ENCODE measurements at regions not wholly inside any gene's neighbourhood (a gene's known extent, or its start where the extent isn't known, plus 50 kb on each side); places are given as distances from the start of the nearest gene placed in this dataset.

GRCh38 chr7:68518060-68518459, 1080.2 kb upstream of the AUTS2 start:
- no peak for DNase-seq

- DNase-seq: no peak
These were observed 1074.1 kb upstream of the AUTS2 start for GRCh38 chr7:68524126-68524525.

- DNase-seq: no peak
These were observed 1069.1 kb upstream of the AUTS2 start for GRCh38 chr7:68529221-68529620.

- DNase-seq: no peak
These were observed 1063.0 kb upstream of the AUTS2 start for GRCh38 chr7:68535266-68535665.

GRCh38 chr7:68537051-68537773, 1061.1 kb upstream of the AUTS2 start:
- no peak for DNase-seq

- no peak for DNase-seq
These were observed 1060.6 kb upstream of the AUTS2 start for GRCh38 chr7:68537774-68538071.

- DNase-seq: no peak
These were observed 1055.4 kb upstream of the AUTS2 start for GRCh38 chr7:68542831-68543230.

GRCh38 chr7:68544851-68545250, 1053.4 kb upstream of the AUTS2 start:
- DNase-seq: no peak

GRCh38 chr7:68547181-68547580, 1051.1 kb upstream of the AUTS2 start:
- DNase-seq: no peak

GRCh38 chr7:68547799-68548198, 1050.5 kb upstream of the AUTS2 start:
- DNase-seq: no peak

GRCh38 chr7:68550027-68550426, 1048.2 kb upstream of the AUTS2 start:
- no peak for DNase-seq

- DNase-seq: no peak
These were observed 1047.6 kb upstream of the AUTS2 start for GRCh38 chr7:68550635-68551034.

- DNase-seq: no peak
These were observed 1041.7 kb upstream of the AUTS2 start for GRCh38 chr7:68556537-68556936.

- DNase-seq: no peak
These were observed 1038.8 kb upstream of the AUTS2 start for GRCh38 chr7:68559518-68559917.

GRCh38 chr7:68562323-68562899, 1035.9 kb upstream of the AUTS2 start:
- DNase-seq: no peak

GRCh38 chr7:68564306-68565135, 1033.8 kb upstream of the AUTS2 start:
- DNase-seq: no peak

- DNase-seq: no peak
These were observed 1027.0 kb upstream of the AUTS2 start for GRCh38 chr7:68571286-68571685.

GRCh38 chr7:68573271-68574005, 1024.8 kb upstream of the AUTS2 start:
- no peak for DNase-seq

- no peak for DNase-seq
These were observed 1021.9 kb upstream of the AUTS2 start for GRCh38 chr7:68576366-68576765.

- no peak for DNase-seq
These were observed 1016.9 kb upstream of the AUTS2 start for GRCh38 chr7:68581417-68581816.

- no peak for DNase-seq
These were observed 1010.7 kb upstream of the AUTS2 start for GRCh38 chr7:68587599-68587998.

- DNase-seq: no peak
These were observed 996.4 kb upstream of the AUTS2 start for GRCh38 chr7:68601826-68602225.

GRCh38 chr7:68604541-68604940, 993.7 kb upstream of the AUTS2 start:
- DNase-seq: no peak

GRCh38 chr7:68610701-68611100, 987.6 kb upstream of the AUTS2 start:
- no peak for DNase-seq
